Hepatocyte (in vitro differentiated cells): ENCODE measurements at regions not wholly inside any gene's neighbourhood (a gene's known extent, or its start where the extent isn't known, plus 50 kb on each side); places are given as distances from the start of the nearest gene placed in this dataset.

Experiments used
- EZH2phosphoT487 ChIP-seq: fragments of 200-600 bp; sonication (generic); IDR thresholded peaks from one replicate; pipeline ENCODE4 v1.6.1; 2018; ENCODE audit warnings: antibody characterized with exemption, mild to moderate bottlenecking, low read depth, moderate library complexity; ENCODE audit not compliant: unreplicated experiment, severe bottlenecking
- TF ChIP-seq, protein P1 (sequence below): fragments of 200-600 bp; sonication (generic); IDR thresholded peaks from 2 replicates; pipeline ENCODE4 v1.5.1; 2016; ENCODE audit warnings: antibody characterized with exemption, mild to moderate bottlenecking; ENCODE audit not compliant: poor library complexity

DNA sequence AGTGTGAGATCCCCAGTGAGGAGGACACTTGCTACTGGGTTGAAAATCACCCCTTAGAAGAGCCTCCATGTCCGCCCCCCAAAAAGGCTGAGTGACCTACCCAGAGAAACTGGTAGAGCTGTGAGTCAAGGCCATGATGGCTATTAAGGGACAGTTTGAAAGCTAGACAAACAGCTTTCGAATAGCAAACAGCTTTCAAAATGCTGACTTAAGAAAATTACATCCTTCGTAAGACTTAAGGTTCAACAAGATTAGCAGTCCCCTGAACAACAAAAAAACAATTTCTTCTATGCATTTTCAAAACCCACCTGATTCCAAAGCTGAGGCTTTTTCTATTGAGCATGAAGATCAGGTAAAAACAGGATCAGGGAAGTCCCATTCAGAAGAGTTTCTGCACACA, 269.7 kb upstream of the SOX2 start:
- TF ChIP-seq EZH2phosphoT487: no peak
- TF ChIP-seq, protein P1, sequence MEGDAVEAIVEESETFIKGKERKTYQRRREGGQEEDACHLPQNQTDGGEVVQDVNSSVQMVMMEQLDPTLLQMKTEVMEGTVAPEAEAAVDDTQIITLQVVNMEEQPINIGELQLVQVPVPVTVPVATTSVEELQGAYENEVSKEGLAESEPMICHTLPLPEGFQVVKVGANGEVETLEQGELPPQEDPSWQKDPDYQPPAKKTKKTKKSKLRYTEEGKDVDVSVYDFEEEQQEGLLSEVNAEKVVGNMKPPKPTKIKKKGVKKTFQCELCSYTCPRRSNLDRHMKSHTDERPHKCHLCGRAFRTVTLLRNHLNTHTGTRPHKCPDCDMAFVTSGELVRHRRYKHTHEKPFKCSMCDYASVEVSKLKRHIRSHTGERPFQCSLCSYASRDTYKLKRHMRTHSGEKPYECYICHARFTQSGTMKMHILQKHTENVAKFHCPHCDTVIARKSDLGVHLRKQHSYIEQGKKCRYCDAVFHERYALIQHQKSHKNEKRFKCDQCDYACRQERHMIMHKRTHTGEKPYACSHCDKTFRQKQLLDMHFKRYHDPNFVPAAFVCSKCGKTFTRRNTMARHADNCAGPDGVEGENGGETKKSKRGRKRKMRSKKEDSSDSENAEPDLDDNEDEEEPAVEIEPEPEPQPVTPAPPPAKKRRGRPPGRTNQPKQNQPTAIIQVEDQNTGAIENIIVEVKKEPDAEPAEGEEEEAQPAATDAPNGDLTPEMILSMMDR: no peak
